MM.1S (cell line): ENCODE measurements at regions not wholly inside any gene's neighbourhood (a gene's known extent, or its start where the extent isn't known, plus 50 kb on each side); places are given as distances from the start of the nearest gene placed in this dataset.

Experiments
- DNase-seq: peaks from one replicate; pipeline ENCODE4 v3.0.0-alpha.2; 2015
- H2AFZ ChIP-seq: fragments of 300-600 bp; sonication (generic); 2 replicates; pipeline ENCODE4 v1.6.0; 2016; ENCODE audit warnings: antibody characterized with exemption, low read length
- H3F3A ChIP-seq: fragments of 300-600 bp; sonication (generic); 2 replicates; pipeline ENCODE4 v1.6.1; 2016; ENCODE audit warnings: mild to moderate bottlenecking, antibody characterized with exemption, low read length, moderate library complexity, mixed read lengths; ENCODE audit not compliant: insufficient read depth
- H3K27ac ChIP-seq: fragments of 300-600 bp; sonication (generic); 2 replicates; pipeline ENCODE4 v1.5.1; 2016; ENCODE audit warnings: mild to moderate bottlenecking, low read length
- H3K27me3 ChIP-seq: fragments of 300-600 bp; sonication (generic); replicated peaks from 2 replicates; pipeline ENCODE4 v1.6.0; 2016; ENCODE audit warnings: low read length; ENCODE audit not compliant: insufficient read depth
- H3K36me3 ChIP-seq: fragments of 300-600 bp; sonication (generic); replicated peaks from 2 replicates; pipeline ENCODE4 v1.6.1; 2016; ENCODE audit warnings: mild to moderate bottlenecking, low read length, mixed read lengths; ENCODE audit not compliant: insufficient read depth
- H3K4me1 ChIP-seq: fragments of 300-600 bp; sonication (generic); 2 replicates; pipeline ENCODE4 v1.6.1; 2016; ENCODE audit warnings: low read length, mixed read lengths
- H3K4me2 ChIP-seq: fragments of 300-600 bp; sonication (generic); 2 replicates; pipeline ENCODE4 v1.6.0; 2016; ENCODE audit warnings: low read depth, low read length
- H3K4me3 ChIP-seq: fragments of 300-600 bp; sonication (generic); 2 replicates; pipeline ENCODE4 v1.5.1; 2016; ENCODE audit warnings: low read length, mixed read lengths
- H3K79me2 ChIP-seq: fragments of 300-600 bp; sonication (generic); 2 replicates; pipeline ENCODE4 v1.6.1; 2016; ENCODE audit warnings: mixed run types, low read length, mixed read lengths
- H3K9ac ChIP-seq: fragments of 300-600 bp; sonication (generic); 2 replicates; pipeline ENCODE4 v1.6.1; 2016; ENCODE audit warnings: low read length, mixed read lengths
- H3K9me2 ChIP-seq: fragments of 300-600 bp; sonication (generic); replicated peaks from 2 replicates; pipeline ENCODE4 v1.6.1; 2016; ENCODE audit warnings: mild to moderate bottlenecking, low read length, mixed read lengths; ENCODE audit not compliant: insufficient read depth
- H3K9me3 ChIP-seq: fragments of 300-600 bp; sonication (generic); replicated peaks from 2 replicates; pipeline ENCODE4 v1.6.1; 2016; ENCODE audit warnings: mild to moderate bottlenecking, low read length, mixed read lengths; ENCODE audit not compliant: insufficient read depth
- H4K20me1 ChIP-seq: fragments of 300-600 bp; sonication (generic); 2 replicates; pipeline ENCODE4 v1.6.1; 2016; ENCODE audit warnings: mild to moderate bottlenecking, low read length, moderate library complexity, mixed read lengths; ENCODE audit not compliant: insufficient read depth
- EZH2 ChIP-seq: fragments of 300-600 bp; sonication (generic); optimal IDR thresholded peaks from 2 replicates; pipeline ENCODE3; 2017; ENCODE audit warnings: low read depth, mild to moderate bottlenecking, antibody characterized with exemption, low read length, mixed read lengths
- EZH2phosphoT487 ChIP-seq: fragments of 300-600 bp; sonication (generic); IDR thresholded peaks from 2 replicates; pipeline ENCODE4 v1.6.1; 2018; ENCODE audit warnings: antibody characterized with exemption, low read length
- TF ChIP-seq, protein P1 (sequence below): fragments of 300-600 bp; sonication (generic); IDR thresholded peaks from 2 replicates; pipeline ENCODE4 v1.5.1; 2016; ENCODE audit warnings: antibody characterized with exemption, low read length, mixed read lengths

DNA sequence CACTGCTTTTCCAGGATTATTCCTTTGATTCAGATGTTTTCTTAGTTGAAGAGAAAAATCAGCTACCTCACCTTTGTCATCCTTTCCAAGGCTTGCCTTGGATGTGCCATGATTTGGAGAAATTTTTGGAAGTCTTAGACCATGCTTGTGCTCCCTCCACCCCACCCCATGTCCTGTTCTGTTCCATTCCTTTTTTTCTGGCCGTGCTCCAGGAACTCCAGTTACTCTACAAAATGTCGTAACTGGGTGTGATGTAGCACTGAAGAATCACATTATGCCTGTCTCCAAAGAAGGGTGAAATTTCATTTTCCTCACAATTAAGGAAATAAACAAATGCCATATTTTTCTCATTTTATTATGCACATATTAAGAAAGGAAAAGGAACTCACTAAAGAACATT lies 217.8 kb upstream of the ZRANB2 start:
- DNase-seq: no peak

DNA sequence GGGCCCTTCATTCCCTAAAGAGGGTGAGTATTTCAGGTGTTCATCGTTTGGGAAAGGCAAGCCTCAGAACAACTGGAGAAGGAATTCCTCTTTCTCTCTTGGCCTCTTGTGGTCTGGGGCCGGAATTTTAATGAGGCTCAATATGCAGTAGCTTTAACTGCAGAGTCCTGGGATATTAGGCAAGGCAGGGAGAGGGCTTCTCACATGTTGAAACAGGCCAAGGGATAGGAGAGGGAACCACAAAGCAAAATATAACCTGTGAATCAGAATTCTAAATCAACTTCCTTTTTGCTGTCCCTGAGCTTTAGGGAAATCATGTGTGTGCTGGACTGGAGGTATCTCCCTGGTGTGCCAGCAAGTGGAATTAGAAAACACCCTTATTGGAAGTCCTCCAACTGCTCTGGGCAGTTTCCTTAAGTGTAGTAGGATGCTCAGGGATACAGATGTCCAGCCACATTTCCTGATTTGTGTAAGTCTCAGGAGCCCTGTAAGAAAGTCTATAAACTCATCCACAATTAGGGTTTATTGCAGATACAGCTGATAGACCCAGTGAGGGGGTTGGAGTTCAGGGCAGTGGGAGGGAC lies 215.8 kb upstream of the ZRANB2 start:
- H3K9ac ChIP-seq: no peak overlapping the region
- DNase-seq: no peak
- no peaks in the 10 kb centered on the region for H3K36me3 ChIP-seq
- H3K4me2 ChIP-seq: no peak overlapping the region
- no peaks in the 10 kb centered on the region for H3K4me1 ChIP-seq
- no peaks in the 10 kb centered on the region for H3K27me3 ChIP-seq
- no peak overlapping the region for H3K27ac ChIP-seq
- H3K9me3 ChIP-seq: no peaks in the 10 kb centered on the region
- H3F3A ChIP-seq: no peaks in the 10 kb centered on the region
- no peaks in the 10 kb centered on the region for H3K9me2 ChIP-seq
- no peaks in the 10 kb centered on the region for H3K79me2 ChIP-seq
- H4K20me1 ChIP-seq: no peaks in the 10 kb centered on the region
- H2AFZ ChIP-seq: no peak overlapping the region
- TF ChIP-seq EZH2phosphoT487 (no peak), EZH2 (no peak)
- TF ChIP-seq, protein P1, sequence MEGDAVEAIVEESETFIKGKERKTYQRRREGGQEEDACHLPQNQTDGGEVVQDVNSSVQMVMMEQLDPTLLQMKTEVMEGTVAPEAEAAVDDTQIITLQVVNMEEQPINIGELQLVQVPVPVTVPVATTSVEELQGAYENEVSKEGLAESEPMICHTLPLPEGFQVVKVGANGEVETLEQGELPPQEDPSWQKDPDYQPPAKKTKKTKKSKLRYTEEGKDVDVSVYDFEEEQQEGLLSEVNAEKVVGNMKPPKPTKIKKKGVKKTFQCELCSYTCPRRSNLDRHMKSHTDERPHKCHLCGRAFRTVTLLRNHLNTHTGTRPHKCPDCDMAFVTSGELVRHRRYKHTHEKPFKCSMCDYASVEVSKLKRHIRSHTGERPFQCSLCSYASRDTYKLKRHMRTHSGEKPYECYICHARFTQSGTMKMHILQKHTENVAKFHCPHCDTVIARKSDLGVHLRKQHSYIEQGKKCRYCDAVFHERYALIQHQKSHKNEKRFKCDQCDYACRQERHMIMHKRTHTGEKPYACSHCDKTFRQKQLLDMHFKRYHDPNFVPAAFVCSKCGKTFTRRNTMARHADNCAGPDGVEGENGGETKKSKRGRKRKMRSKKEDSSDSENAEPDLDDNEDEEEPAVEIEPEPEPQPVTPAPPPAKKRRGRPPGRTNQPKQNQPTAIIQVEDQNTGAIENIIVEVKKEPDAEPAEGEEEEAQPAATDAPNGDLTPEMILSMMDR: no peak
- H3K4me3 ChIP-seq: no peak overlapping the region

More for the DNA sequence above, 217.8 kb upstream of the ZRANB2 start:
- Histone ChIP-seq H3F3A (no peaks in the 10 kb centered on the region), H3K27ac (no peak overlapping the region), H3K9ac (no peak overlapping the region), H2AFZ (no peak overlapping the region), H3K79me2 (no peaks in the 10 kb centered on the region), H3K4me3 (no peak overlapping the region), H3K9me2 (no peaks in the 10 kb centered on the region), H3K4me1 (no peaks in the 10 kb centered on the region), H4K20me1 (no peaks in the 10 kb centered on the region), H3K27me3 (no peaks in the 10 kb centered on the region), H3K4me2 (no peak overlapping the region), H3K9me3 (no peaks in the 10 kb centered on the region), H3K36me3 (no peaks in the 10 kb centered on the region)
- no peak for TF ChIP-seq EZH2
- no peak for TF ChIP-seq EZH2phosphoT487
- TF ChIP-seq, protein P1: no peak

DNA sequence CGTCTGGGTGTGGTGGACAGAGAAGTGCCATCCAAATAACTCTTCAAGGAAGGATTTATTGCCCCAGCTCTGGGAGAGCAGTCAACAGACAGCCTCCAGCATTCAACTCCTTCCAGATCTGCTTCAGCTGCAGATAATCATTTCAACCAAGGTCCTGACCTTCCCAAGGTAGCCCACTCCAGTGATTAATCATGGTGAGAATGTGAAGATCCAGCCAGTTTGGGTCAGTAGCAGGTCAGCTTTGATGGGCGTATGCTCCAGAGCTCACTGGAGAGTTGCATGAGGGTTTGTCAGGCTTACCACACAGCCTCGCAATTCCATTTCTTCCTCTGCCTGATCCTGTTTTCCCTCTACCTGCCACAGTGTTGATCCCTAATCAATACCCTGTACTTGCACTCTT lies 214.5 kb upstream of the ZRANB2 start:
- TF ChIP-seq EZH2 (no peak), EZH2phosphoT487 (no peak)
- TF ChIP-seq, protein P1: no peak
- no peaks in the 10 kb centered on the region for H3F3A ChIP-seq
- H3K36me3 ChIP-seq: no peaks in the 10 kb centered on the region
- H3K4me1 ChIP-seq: no peaks in the 10 kb centered on the region
- no peak overlapping the region for H3K4me2 ChIP-seq
- H3K9ac ChIP-seq: no peak overlapping the region
- no peaks in the 10 kb centered on the region for H4K20me1 ChIP-seq
- H3K4me3 ChIP-seq: no peak overlapping the region
- no peaks in the 10 kb centered on the region for H3K27me3 ChIP-seq
- H3K9me2 ChIP-seq: no peaks in the 10 kb centered on the region
- no peak overlapping the region for H2AFZ ChIP-seq
- no peak overlapping the region for H3K27ac ChIP-seq
- H3K79me2 ChIP-seq: no peaks in the 10 kb centered on the region
- DNase-seq: no peak
- H3K9me3 ChIP-seq: no peaks in the 10 kb centered on the region
